Heart right ventricle (tissue), 16 donors: ENCODE measurements at regions not wholly inside any gene's neighbourhood (a gene's known extent, or its start where the extent isn't known, plus 50 kb on each side); places are given as distances from the start of the nearest gene placed in this dataset.

Experiments used
- ATAC-seq, 8 donors: fragments of 200-7000 bp; cut with Tn5 transposase; one replicate each; pipeline ENCODE4 v1.9.1; 2020; ENCODE audit warnings: mild to moderate bottlenecking in 8 of 8, moderate library complexity in 8 of 8, moderate number of reproducible peaks in 1 of 8
- DNase-seq, 2 donors: peaks; one replicate each; pipeline ENCODE4 v3.0.0-alpha.2; 2020
- H3K27ac ChIP-seq, 10 donors: fragments of 200-600 bp; sonication (generic) in 2 of 10; one replicate each; pipeline versions ENCODE4 v1.5.0 to v1.8.0; 2020 to 2022; ENCODE audit warnings: mild to moderate bottlenecking in 3 of 10
- H3K27me3 ChIP-seq, 7 donors: fragments of 200-600 bp; one replicate each; pipeline ENCODE4 v1.8.0; 2021 to 2022; ENCODE audit warnings: mild to moderate bottlenecking in 2 of 7
- H3K36me3 ChIP-seq, 9 donors: fragments of 200-600 bp; sonication (generic) in 1 of 9; one replicate each; pipeline versions ENCODE4 v1.5.0 to v1.8.0; 2020 to 2022; ENCODE audit warnings: mild to moderate bottlenecking in 2 of 9
- H3K4me1 ChIP-seq, 9 donors: fragments of 200-600 bp; sonication (generic) in 1 of 9; one replicate each; pipeline versions ENCODE4 v1.5.0 to v1.8.0; 2020 to 2022; ENCODE audit warnings: mild to moderate bottlenecking in 4 of 9
- H3K4me3 ChIP-seq, 10 donors: fragments of 200-600 bp; sonication (generic) in 2 of 10; one replicate each; pipeline versions ENCODE4 v1.5.0 to v1.8.0; 2020 to 2022; ENCODE audit warnings: mild to moderate bottlenecking in 7 of 10, moderate library complexity in 2 of 10
- H3K9me3 ChIP-seq, 11 donors: fragments of 200-600 bp in 10 of 11; sonication (generic) in 2 of 11; one replicate each; pipeline versions ENCODE4 v1.5.0 to v1.8.0; 2013 to 2022; ENCODE audit warnings: mild to moderate bottlenecking in 2 of 11, control low read depth in 1 of 11, moderate library complexity in 1 of 11
- CTCF ChIP-seq, 9 donors: fragments of 200-600 bp; sonication (generic) in 2 of 9; IDR thresholded peaks; one replicate each; pipeline versions ENCODE4 v1.5.0 to v1.8.0; 2021 to 2022; ENCODE audit warnings: antibody characterized with exemption in 9 of 9, mild to moderate bottlenecking in 5 of 9, moderate library complexity in 1 of 9
- WGBS, 2 donors: extraction: QIAGEN DNeasy Blood & Tissue Kit; methylation state at CpG; one replicate each; pipeline ENCODE4 v1.1.7; 2013; ENCODE audit warnings: inconsistent platforms in 1 of 2; 5-methylcytosine and 5-hydroxymethylcytosine counted together
- intact Hi-C, 10 donors: fragments of 100-400 bp; cut with DNase I; formaldehyde crosslinking; loops; one replicate each; pipeline versions ENCODE4 v1.11.1 to v1.14.2; 2022
- donor health status: Arrhythmogenic right ventricular cardiomyopathy.
- donor health status: ischemic (EF 13 %, LVEDD 7.1; RV severe dilation, severe dysfunction).
- donor health status: healthy with polysubstance abuse.
- donor health status: DM: no; HTN: yes; CAD: no.
- donor health status: DM: no; HTN: no; CAD: no.
- donor health status: ischemic (EF 25% LVEDD 6.9; RV normal size, moderate dysfunction).
- donor health status: ischemic (EF 25% LVEDD 5.7; RV mildly dilated, moderate dysfunction).
- donor health status: healthy.
- donor health status: DM: yes; HTN: yes; CAD: no.
- donor health status: Ischemic cardiomyopathy.
- donor health status: ischemic (EF 35%, LVEDD 5.7; RV mildly dilated, moderate dysfunction).
- donor health status: nonischemic (EF 11% LVEDD 7.7; RV severe dilation, severe dysfunction).
- donor health status: DM: yes; HTN: yes; CAD: no.
- donor health status: PGD.
- donor health status: ischemic (EF 29% LVEDD 5.4; RV normal size, mild dysfunction).
- donor health status: nonischemic (EF 23%, LVEDD 6.1; RV moderate dilation, normal function).

- DNase-seq, result no peak
- no peak overlapping the region for H3K27ac ChIP-seq
- peaks cover 0 to 6% (median 0%) of the 10 kb centered on the region in 9 donors for H3K4me1 ChIP-seq
- TF ChIP-seq CTCF (IDR thresholded peaks at IDR 0.05), result no peak
- H3K4me3 ChIP-seq, result no peak overlapping the region
- 28 to 46% methylated on average over 3 of the region's 3 CpGs for WGBS, 2 donors
- intact Hi-C loops, result no loop called here
- no peaks in the 10 kb centered on the region for H3K27me3 ChIP-seq
- no peak for ATAC-seq
- no peaks in the 10 kb centered on the region for H3K9me3 ChIP-seq
- H3K36me3 ChIP-seq, result no peaks in the 10 kb centered on the region
Measured at GRCh38 chr3:72698154-72698917, 149.9 kb downstream of the SHQ1 start.

GRCh38 chr3:72697717-72698116 lies 150.5 kb downstream of the SHQ1 start:
- no peaks in the 10 kb centered on the region for H3K9me3 ChIP-seq
- peaks cover 0 to 5% (median 0%) of the 10 kb centered on the region in 9 donors for H3K4me1 ChIP-seq
- no peak overlapping the region for H3K27ac ChIP-seq
- TF ChIP-seq CTCF (IDR thresholded peaks at IDR 0.05), result no peak
- no peaks in the 10 kb centered on the region for H3K36me3 ChIP-seq
- intact Hi-C loops, result no loop called here
- H3K27me3 ChIP-seq, result no peaks in the 10 kb centered on the region
- no peak for ATAC-seq
- no peak for DNase-seq
- WGBS, 2 donors, result 93 to 94% methylated on average over 2 of the region's 2 CpGs
- H3K4me3 ChIP-seq, result no peak overlapping the region

- no peak overlapping the region for H3K27ac ChIP-seq
- intact Hi-C loops, result no loop called here
- H3K36me3 ChIP-seq, result no peaks in the 10 kb centered on the region
- no peaks in the 10 kb centered on the region for H3K27me3 ChIP-seq
- DNase-seq (no peak), ATAC-seq (no peak)
- no peak overlapping the region for H3K4me3 ChIP-seq
- no peaks in the 10 kb centered on the region for H3K4me1 ChIP-seq
- 88 to 95% methylated on average over 5 of the region's 5 CpGs for WGBS, 2 donors
- TF ChIP-seq CTCF (IDR thresholded peaks at IDR 0.05), result no peak
- H3K9me3 ChIP-seq, result no peaks in the 10 kb centered on the region
Measured at GRCh38 chr3:72696815-72697214, 151.4 kb downstream of the SHQ1 start.

- Histone ChIP-seq H3K4me1 (no peaks in the 10 kb centered on the region), H3K27me3 (peaks cover 0 to 4% (median 0%) of the 10 kb centered on the region in 7 donors), H3K27ac (no peak overlapping the region), H3K9me3 (no peaks in the 10 kb centered on the region), H3K36me3 (no peaks in the 10 kb centered on the region), H3K4me3 (no peak overlapping the region)
- no peak for ATAC-seq
- 66 to 68% methylated on average over 6 of the region's 6 CpGs for WGBS, 2 donors
- intact Hi-C loops, result no loop called here
- no peak for TF ChIP-seq CTCF (IDR thresholded peaks at IDR 0.05)
- no peak for DNase-seq
Measured at GRCh38 chr3:72694398-72694797, 153.8 kb downstream of the SHQ1 start.
